ENCODE measurements at regions not wholly inside any gene's neighbourhood (a gene's known extent, or its start where the extent isn't known, plus 50 kb on each side); places are given as distances from the start of the nearest gene placed in this dataset.

DNA sequence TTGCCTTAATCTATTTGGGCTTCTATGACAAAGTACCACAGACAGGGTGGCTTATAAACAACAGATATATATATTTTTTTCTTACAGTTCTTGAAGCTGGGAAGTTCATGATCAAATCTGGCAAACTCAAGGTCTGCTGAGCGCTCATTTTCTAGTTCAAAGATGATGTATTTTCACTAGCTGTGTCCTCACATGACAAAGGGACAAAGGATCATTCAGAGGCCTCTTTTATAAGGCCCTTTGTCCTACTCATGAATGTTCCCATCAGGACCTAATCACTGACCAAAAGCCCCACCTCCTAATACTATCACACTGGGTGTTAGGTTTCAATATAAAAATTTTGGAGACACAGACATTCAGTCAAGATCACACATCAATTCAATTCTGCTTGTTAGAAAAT is 2025.2 kb downstream of the PCDH7 start:
- TF ChIP-seq, protein P1, sequence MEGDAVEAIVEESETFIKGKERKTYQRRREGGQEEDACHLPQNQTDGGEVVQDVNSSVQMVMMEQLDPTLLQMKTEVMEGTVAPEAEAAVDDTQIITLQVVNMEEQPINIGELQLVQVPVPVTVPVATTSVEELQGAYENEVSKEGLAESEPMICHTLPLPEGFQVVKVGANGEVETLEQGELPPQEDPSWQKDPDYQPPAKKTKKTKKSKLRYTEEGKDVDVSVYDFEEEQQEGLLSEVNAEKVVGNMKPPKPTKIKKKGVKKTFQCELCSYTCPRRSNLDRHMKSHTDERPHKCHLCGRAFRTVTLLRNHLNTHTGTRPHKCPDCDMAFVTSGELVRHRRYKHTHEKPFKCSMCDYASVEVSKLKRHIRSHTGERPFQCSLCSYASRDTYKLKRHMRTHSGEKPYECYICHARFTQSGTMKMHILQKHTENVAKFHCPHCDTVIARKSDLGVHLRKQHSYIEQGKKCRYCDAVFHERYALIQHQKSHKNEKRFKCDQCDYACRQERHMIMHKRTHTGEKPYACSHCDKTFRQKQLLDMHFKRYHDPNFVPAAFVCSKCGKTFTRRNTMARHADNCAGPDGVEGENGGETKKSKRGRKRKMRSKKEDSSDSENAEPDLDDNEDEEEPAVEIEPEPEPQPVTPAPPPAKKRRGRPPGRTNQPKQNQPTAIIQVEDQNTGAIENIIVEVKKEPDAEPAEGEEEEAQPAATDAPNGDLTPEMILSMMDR (IDR thresholded peaks at IDR 0.05; ENCODE audit: poor library complexity), result no peak
- no peak for TF ChIP-seq EZH2 (IDR thresholded peaks at IDR 0.05; ENCODE audit: borderline replicate concordance)
